Left renal cortex interstitium (tissue), 4 donors: ENCODE measurements at regions not wholly inside any gene's neighbourhood (a gene's known extent, or its start where the extent isn't known, plus 50 kb on each side); places are given as distances from the start of the nearest gene placed in this dataset.

Experiments
- DNase-seq, 4 donors: peaks; one replicate each; pipeline ENCODE4 v3.0.0-alpha.2; 2013; ENCODE audit warnings: low read depth in 4 of 4, low spot score in 2 of 4, missing footprints in 1 of 4

DNA sequence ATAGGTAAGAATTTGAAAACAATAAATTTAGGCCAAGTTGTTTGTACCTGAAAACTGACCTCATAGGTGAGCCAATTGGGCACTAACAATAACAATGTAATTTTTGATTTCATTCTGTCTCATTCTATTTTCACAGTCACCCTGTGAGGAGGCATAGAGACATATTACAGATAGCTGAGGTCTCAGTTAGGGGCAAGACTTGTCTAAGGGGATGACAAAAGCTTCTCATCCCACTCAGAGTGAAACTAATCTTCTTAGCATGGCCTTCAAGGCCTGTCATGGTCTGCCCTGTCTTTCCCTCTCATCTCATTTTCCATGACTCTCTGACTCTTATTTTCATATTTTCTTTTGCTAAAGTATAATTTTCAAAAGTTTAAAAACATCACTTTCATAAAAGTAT lies 562.0 kb upstream of the TNP1 start:
- DNase-seq, result no peak

DNA sequence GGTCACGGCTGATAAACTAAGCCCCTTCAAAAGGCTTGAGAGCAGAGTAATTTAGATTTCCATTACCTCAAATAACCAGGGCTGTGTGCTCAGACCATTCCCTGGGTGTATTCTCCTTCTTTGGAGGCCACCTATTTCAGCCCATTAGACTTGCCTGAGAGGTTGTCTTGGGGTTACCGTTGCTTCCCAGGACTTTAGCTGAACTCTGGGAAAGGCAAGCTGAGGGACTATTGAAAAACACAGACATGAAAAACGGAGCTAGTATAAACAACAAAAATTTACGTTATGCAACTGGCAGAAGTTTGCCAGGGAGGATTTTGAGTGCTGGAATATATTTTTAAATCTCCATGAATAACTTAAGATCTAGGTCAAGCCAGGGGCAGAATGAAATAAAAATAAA lies 561.0 kb upstream of the TNP1 start:
- DNase-seq, result no peak

DNA sequence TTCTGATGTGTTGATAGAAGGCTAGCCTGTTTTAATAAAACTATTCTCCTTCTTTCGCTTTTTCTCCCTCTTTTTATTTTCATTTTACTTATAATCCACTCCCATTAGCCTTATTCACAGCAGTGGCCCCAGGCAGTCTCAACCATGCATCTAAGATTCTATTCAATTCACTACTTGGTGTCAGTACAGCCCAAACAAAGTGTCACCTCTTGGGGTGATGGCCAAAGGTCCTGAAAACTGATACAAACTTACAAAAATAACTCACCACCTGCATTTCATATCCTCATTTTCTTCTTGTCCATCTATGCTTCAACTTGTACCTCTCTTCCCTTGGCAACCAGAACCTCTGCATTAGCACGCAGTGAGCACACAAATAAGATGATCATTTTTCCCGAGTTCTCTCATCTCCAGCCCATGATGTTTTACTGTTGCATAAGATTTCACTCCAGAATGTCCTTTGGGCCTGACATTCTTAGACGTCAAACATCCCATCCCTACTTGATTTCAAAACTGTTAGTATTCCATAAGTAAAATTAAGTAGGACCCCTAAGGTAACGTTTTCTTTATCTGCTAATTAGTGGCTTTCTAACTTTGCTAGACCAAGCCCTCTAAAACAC lies 559.3 kb upstream of the TNP1 start:
- DNase-seq, result no peak

DNA sequence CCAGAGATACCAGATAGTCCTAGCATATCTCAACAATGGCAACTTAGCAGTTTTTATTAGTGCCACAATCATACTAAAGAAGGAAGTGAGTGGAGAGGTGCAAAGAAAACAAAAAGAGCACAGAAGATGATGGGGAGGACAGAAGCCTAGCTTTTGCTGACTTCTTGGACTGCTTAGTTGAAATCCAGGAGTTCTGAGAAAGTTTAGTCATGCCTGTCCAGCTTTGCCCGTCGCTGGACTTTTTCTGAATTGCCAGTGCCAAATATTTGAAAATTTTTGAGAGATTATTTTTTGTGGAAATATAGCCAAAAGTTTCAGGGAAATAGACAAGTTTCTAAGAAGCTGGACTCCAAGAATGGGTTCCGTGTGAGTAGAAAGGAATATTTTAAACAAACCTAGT lies 558.7 kb upstream of the TNP1 start:
- DNase-seq, result no peak

DNA sequence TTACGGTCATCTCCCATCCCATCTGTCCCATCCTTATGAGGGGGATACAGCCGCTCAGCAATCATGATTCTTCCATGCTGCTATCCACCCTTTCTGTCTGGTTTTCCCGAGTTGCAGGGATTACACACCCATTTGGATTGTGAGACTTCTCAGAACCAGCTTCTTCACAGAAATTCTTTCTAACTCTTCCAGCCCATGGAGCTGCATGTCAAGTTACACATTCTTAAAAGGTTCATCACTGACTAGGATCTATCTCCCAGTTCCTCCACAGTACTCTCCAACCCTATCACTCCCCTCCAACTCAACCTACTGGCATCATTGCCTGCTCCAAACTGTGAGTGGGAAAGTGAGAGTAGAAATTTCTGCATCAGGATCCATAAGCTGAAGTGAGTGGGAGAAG lies 558.2 kb upstream of the TNP1 start:
- no peak for DNase-seq

DNA sequence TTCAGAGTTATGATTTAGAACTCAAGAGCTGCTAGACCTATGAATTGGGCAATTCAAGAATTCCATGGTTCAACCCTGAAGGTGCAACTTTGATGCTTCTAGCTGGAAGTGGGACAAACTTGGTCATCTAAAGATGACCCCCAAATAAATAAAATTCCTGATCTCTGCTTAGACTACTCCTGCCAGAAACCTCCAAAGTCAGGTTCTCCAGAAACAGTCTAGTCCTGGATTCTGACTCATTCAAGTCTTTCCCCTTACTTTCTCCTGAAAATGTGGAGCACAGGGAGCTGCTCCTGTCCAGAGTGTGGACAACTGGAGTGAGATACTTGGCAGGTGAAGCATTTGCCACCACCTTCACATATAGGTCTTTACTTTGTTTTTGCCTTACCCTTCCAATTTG lies 557.7 kb upstream of the TNP1 start:
- DNase-seq, result no peak

DNA sequence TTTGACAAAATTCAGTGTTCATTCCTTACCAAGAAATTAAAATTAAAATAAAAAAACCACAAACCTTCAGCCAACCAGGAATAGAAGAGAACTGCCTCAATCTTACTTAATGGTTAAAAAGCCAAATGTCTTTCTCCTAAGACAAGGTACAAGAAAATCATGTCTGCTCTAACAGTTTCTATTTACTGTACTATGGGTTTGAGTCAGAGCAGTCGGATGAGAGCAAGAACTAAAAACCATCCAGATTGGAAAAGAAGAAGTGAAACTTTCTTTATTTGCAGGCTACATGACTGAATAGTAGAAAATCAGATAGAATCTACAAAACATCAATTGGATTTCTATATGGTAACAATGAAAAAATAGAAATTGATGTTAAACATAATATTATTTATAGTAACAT lies 555.5 kb upstream of the TNP1 start:
- no peak for DNase-seq

DNA sequence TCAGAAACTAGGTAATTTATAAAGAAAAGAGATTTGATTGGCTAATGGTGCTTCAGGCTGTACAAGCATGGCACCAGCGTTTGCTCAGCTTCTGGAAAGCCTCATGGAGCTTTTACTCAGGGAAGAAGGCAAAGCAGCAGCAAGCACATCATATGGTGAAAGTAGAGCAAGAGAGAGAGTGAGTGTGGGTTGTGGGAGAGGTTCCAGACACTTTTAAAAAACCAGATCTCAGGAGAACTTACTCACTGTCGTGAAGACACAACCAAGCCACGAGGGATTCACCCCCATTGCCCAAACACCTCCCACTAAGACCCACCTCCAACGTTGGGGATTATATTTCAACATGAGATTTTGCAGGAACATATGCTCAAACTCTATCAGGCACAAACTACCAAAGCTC lies 554.6 kb upstream of the TNP1 start:
- DNase-seq, result no peak

DNA sequence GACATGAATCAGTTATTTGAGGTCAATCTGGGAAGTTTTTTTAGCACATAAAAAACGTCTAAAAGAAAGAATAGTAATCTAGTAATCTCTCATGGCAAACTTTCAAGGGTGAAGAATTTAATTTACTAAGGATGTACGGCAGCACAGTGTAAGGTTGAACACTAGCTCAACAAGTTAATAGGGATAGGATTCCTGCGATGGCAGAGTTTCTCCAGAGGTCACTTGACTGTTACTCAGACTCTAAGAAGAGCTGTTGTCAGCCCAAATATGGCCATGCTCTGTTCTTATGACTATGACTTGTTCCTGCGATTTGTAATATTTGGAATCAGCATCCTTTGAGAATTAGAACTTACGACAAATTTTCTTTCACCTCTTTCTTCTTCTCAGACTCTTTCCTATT lies 553.3 kb upstream of the TNP1 start:
- no peak for DNase-seq

DNA sequence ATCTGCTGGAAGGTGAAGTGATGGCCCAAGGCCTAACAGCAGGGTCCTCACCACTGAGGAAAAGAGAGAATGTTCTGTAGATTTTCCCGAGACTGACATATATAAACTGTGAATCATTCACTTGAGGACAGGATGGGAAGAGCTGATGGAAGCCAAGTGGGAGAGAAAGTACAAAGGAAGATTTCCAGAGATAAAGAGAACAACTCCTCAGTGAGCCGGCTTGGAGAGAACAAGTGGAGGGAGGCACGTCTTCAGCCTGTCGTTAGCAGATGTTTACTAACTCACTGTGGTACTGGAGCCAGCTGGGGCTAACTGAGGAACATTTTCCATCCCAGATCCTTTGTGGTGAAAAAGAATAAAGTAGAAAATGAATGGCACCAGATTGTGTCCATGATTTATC lies 552.9 kb upstream of the TNP1 start:
- DNase-seq, result no peak

DNA sequence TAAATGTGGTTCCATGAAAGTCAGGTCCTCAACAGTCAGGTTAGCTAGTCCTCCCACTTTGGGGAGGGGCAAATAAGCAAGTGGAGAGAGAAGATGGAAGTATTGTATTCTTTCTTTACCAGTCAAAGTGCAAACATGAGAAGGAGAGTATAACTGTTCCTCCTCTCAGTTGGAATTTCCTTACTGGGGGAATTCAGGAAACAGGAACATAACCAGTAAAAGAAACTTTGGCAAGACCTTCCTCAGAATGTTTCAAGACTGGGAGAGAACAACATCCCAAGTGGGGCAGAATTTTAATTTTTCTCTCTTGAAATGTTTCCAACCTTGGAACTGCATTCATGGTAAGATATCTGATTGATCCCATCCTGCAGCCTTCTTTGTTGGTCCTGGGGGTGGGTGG lies 552.4 kb upstream of the TNP1 start:
- no peak for DNase-seq

DNA sequence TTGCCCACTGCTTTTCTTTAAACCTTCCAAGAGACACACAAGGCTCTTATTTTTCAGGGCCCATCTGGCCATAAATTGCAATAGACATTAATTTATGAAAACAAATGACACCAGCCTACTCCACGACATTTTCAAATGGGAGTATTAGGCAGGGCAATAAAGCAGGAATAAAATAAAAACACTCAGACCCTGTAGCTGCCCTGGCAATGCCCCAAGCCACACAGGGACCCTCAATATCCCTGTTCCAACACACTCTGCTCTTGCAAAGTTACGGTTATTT lies 550.8 kb upstream of the TNP1 start:
- DNase-seq, result no peak

DNA sequence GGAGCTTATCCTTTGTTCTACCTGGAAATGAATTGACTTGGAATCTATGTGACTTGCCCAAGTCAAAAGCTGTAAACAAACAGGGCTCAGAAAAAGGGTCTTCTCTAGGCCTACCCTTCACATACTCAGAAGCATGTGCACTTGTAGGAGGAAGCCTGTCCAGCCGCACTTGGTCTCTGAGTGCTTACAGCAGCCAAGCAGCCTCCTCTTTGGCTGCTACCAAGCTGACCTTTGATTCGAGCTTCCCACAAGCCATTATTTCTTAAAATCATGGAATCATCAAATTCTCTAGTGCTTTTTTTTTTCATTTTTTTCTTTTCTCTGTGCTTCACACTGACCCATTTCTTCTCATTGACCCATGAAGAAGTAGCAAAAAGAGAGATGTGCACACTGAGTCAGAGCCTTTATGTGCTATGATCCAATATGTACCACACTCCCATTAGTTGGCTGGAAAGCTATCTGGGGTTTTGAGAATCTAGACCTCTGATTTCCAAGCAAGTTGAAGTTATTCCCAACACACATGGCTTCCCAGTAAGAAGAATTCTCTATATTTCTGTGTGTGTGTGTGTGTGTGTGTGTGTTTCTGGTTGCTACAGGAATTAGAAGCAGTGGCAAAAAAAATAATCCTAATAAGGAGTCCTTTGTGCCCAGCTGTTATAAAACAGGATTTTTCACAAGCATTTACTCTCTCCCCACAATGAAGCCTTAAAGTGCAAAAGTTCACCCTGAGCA lies 550.3 kb upstream of the TNP1 start:
- no peak for DNase-seq

DNA sequence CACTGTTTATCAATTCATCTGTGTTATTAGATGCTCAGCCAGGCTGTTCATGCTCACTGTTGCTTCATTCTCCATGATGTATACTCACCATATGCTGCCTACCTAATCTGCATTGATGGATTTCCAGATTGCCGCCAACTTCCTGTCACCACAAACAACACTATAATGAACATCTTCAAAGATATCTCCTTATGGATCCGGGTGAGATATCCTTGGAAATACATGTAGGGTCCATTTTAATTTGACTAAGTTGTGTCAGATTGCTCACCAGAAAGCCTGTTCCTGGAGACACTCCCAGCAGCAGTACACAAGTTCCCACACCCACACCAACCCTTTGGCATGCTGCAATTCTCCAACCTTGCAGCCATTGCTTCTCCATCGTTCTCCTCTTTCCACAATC lies 547.5 kb upstream of the TNP1 start:
- DNase-seq, result no peak

DNA sequence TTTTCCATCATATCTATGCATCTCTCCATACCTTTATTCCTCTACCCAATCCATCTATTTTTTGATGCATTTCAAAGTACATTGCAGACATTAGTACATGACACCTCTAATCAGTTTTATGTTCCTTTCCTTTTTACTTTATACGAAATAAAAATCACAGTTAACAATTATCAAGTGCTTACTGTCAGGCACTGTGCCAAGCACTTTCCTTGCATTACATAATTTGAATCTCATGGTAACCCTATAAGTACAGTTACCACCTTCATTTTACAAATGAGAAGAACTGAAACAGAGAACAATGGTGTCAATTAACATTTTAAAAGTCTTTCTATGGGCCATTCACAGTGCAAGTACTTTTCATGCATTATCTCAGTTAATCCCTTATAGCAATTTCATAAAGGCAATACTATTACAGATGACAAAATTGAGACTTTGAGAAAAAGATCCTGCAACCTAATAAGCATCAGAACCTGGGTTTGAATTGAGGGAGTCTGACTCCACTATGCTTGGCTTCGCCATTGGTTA lies 544.4 kb upstream of the TNP1 start:
- no peak for DNase-seq

DNA sequence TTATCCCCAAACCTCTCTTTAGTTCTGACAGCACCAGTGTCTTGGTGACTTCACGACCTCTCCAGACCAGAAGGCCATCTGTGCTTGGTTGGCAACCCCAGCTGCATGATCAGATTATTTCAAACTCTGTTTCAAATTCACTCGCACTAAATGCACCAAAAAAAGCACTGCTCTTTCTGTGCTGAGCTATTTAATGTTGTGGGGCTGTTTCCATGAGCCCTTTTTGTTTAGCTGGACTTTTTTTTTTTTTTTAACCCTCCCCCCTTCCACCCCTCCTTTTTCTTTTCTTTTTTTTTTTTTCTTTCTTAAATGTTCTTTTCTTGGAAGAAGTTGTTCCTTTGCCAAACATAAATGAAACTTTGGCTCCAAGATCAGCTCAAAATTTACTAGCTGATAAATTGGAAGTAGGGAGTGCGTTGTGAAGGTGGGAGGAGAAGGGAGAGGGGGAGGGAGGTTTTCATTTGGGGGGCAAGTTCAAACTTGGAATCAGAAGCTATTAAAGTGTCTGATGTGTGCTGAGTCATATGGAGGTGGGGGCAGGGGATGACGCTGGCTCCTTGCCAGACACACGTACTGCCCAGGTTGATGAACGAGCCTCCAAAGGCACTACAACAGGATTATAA lies 543.0 kb upstream of the TNP1 start:
- DNase-seq, result peak; percentile 34 to 71 (median 48)

DNA sequence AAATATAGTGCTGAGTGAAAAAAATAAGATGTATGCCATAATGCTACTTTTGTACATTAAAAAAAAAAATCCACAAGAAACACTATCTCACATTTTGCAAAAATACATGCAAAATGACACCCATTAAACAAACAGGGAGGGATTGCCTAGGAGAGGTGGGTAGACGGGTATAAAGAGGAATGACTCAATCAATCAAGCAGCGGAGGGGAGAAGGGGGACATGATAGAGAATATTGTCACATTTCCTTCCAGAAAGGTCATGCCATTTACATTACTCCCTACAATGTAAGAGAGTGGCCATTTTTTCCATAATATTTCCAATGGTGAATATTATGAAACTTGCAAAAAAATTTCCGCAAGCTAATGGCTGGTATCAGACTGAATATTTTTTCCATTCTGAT lies 542.3 kb upstream of the TNP1 start:
- no peak for DNase-seq

DNA sequence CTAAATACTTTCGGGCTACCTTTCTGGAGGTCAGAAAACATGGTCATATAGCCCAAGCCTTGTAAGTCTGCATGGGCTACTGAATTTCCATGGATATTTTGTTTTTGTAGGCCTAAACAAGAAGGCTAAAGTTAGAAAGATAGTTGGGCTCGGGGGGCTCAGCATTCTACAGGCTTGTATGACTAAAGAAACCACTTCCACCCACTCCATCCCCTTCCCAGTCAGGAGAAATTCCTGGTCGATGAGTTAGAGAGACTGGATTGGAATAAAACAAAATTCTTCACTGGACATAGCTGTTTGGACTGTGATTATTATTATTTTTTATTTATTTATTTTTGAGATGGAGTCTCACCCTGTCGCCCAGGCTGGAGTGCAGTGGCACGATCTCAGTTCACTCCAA lies 539.4 kb upstream of the TNP1 start:
- DNase-seq, result no peak

DNA sequence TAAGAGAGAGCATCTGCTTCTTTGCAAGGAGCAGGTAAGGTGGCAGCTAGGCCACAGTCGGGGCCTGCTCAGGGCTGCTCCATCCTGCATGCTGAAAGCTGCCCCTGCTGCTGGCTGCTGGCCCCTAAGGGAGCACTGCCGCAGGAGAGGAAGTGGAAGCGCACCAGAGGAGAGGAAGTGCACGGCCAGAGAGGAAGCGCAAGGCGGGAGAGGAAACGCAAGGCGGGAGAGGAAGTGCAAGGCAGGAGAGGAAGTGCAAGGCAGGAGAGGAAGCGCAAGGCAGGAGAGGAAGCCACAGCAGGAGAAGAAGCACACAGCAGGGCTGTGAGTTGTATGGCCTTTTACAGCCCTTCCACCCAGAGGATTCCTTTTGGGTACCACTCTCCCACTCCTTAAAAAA lies 539.0 kb upstream of the TNP1 start:
- no peak for DNase-seq

DNA sequence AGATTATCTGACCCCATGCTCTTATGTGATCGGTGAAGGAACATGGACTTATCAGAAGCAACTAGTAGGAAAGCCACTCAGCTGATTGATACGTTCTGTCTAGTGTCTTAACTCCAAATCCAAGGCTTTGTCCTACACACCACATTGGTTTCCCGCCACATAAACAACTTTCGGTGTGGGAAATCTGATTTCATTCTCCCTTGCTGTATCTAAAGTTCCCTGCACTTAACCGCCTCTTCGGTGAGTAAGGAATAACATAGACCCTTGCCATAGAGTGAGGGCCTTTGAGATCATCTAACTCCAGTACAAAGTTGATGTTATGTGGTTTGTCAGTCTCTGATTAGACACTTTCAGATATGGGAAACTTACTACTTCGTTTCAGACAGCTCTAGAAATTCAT lies 538.2 kb upstream of the TNP1 start:
- no peak for DNase-seq

DNA sequence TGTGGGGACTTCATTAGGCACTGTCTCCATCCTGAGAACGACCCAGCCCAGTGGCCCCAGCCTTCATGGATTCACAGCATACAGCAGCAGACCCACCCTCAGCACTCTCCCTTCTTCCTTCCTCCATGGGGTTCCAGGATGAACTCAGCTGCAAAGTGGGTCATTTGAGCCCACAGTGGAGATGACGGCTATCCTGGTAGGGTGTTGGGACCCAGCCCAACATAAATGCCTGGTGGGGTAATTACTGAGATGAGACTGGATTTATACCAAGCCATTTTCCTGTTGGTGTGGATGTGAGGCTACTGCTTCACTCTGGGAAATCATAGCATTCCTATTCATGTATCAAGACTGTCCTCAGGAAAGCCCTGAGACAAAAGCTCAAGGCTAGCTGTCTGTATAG lies 536.7 kb upstream of the TNP1 start:
- DNase-seq, result no peak

DNA sequence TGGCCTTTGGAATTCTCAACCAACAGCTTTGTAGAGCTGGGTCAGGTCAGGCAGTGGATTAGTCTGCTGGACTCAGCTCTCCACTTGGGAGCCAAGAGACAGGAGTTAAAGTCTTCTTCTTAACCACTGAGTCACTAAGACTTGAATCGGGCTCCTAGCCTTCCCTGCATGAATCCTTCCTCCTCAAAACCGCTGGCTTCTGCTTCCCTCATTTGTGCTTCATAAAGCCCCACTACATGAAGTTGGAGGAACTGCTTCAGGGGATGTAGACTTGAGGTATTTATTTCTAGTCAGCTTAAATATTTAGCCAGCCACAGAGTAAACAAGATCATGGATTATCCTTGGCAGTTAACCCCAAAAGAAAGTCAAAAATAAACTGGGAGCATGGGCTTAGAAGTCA lies 536.3 kb upstream of the TNP1 start:
- no peak for DNase-seq
